NCI-H526 treated with DMSO at 0.1 percent for 48 hours (cell line): ENCODE measurements at regions not wholly inside any gene's neighbourhood (a gene's known extent, or its start where the extent isn't known, plus 50 kb on each side); places are given as distances from the start of the nearest gene placed in this dataset.

Experiments used
- DNase-seq: peaks from one replicate; lab custom pipeline; 2025; lab: John Stamatoyannopoulos, UW

DNA sequence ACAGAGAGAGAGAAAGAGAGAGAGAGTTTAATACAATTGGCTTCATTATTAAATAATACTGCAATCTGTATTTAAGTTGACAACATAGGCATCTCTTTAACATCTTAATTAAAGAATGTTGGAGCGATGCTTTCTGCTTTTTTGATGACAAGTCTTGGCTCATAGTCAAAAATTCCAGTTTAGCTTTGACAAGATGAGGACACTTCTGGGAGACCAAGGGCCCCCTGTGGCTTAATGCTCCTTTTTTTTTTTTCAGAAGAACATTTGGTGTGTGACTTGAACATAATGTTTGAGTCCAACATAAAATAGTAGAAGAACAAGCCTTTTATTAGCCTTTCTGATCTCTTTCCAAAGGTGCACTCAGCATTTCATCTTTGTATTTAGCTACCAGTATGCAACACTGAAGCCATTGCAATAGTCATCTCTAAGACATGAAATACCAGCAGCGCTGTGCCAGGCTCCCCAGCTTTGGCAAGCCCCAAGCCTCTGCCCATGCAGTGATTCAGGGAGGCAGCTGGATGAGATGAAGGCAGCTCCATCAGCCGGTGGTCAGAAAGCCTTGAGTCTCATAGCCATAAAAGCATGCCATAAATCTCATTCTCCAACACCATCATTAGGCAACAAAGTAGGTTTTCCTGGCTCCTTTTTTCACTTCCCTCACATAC is 349.4 kb upstream of the SEMA6D start:
- DNase-seq = no peak

DNA sequence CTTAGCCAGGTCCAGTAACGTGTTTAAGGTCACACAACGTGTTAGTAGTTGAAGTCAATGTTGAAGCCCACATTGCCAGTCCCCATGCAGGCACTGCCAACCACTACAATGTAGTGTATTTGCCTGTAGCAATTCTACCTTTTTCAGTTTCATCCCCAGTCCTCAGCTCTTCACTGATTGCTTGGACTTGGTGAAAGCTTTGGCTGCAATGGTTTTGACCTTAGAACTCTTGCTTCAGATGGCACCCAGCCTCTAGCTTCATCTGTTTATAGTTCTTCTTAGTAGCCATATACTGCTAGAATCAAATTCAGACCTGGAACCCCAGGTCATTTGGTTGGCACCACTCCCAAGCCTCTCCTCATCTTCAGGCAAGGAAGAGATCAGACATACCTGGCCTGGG is 345.4 kb upstream of the SEMA6D start:
- DNase-seq = no peak

DNA sequence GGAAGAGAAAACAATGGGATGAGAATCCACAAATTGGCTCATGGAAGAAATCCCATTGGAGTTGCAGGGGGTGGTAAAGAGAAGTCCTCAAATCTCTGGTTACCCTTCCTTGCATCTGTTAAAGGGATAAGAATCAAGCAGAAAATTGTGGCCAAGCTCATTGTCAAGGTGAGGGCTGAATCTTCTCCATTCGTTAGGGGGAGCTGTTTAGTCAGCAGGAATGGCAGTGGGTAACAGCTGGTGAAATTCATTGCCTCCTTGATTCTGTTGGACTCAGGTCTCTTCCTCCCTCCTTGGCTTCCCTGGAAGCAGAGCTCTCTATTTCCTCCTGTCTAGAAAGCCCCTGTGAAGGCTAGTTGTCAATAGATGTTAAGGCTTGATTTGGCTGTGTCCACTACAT is 343.1 kb upstream of the SEMA6D start:
- DNase-seq = no peak

DNA sequence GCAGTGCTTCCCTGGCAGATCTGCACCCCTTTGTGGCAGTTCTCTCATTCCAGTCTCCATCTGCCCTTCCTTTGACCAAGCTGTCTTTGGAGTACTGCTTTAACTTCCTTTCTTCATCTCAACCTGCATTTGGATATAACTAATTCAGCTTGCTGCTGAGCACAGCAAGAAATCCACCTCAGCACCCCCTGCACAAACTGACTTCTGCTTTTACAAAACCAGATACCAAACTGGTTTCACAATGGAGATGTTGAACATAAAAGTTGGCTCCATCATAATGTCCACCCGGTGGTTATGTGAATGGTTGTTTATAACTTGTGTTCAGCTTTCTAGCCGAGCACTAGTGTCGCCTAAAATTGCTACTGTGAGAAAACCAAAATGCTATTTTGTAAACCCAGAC is 341.1 kb upstream of the SEMA6D start:
- no peak for DNase-seq

DNA sequence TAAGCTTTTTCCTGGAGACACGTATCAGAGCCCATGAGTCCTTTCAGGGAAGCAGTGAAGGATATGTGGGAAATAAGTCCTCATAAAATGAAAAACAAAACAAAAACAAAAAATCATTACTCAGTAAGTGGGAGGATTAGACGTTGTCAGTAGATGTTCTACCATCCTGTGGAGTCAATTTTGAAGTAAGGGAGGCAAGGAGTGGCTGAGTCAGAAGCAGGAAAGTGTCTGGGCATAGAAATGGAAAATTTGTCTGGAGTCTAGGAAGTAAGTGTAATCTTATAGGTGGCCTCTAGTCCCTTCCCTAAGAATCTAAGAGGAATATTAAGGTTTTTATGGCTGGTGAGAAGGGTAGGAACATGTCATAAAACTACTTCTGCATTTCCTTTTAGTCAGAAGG is 339.8 kb upstream of the SEMA6D start:
- no peak for DNase-seq

DNA sequence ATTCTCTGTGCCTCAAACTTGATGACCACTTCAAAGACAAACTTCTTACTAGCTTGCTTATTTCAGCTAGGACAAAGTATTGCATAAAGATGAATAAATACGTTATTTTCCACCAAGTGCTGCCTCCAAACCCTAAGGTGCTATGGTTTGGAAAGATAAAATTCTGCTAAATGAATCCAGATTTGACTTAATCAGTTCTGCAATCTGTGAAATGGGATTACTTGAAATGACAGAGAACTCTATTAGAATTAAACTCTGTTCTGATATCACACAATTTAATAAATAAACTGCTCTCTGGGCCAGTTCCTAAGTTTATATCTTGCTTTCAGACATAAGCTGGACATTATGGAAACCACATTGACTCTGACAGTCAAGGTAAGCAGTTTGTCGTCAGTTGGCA is 338.8 kb upstream of the SEMA6D start:
- DNase-seq = no peak

DNA sequence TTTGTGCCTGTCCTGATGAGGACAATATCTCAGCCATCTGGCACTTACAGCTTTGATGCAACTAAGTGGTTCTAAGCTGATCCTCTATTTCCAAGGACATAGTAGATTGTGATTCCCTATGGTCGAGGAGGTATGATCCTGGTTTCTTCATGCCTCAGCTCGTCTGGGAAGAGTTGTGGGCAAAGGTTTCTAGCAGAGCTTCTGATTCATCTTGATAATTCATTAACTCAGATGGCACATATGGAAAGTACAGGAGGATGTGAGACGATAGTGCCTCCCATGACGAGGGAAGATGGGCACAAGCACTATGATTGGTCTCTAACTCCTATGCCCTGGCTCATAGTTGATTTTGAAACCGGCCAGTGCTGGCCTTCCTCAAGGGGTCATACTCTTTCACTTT is 334.2 kb upstream of the SEMA6D start:
- no peak for DNase-seq

DNA sequence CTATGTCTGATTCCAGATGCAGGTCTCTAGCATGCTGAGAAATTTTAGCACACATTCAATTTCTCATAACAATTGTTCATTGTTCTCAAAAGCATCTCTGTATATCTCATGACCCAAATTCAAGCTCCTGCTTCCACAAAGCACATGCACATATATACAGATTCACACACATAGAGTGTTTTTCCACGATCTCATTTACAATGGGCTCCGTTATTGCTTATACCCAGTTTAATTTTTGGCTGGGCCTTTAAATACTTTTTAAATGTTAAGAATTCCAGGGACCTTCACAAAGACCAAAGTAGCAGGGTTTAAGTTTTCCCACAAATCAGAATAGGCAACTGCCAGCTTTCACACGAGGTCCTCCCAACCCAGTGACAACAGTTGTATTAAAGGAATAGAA is 333.5 kb upstream of the SEMA6D start:
- DNase-seq = no peak

DNA sequence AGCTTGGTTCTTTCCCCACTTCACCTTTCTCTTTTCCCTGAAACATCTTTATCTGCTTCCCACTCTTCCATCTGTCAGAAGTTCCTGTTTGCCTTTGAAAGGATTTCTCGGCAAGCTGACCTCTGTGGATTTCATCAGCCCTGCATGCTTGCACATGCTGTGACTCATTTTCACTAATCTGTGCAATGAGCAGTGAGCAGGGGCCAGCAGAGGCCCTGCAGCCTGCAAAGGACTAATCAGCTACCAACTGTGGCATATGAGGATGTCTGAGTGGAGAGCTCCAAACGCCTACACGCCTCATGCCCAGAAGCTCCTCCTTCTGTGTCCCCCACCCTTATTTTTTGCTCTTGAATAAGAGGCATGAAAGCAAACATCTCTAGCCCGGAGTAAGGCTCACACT is 333.0 kb upstream of the SEMA6D start:
- DNase-seq = no peak

DNA sequence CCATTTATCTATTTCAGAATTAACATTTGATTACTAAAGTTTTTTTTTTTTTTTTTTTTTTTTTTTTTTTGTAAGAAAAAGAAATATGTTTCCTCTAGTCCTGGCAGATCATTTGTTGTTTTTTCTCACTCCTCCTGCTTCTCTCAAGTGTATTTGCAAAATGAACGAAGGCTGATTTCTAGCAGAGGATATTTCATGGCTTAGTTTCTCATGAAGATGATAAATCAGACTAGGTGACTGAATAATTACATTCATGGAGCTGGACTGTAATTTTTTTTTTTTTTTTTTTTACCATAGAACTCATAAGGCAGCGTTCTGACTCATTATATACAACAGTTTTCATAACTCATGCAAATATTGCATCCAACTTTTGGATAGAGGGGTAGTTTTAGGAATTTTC is 332.5 kb upstream of the SEMA6D start:
- DNase-seq = no peak

DNA sequence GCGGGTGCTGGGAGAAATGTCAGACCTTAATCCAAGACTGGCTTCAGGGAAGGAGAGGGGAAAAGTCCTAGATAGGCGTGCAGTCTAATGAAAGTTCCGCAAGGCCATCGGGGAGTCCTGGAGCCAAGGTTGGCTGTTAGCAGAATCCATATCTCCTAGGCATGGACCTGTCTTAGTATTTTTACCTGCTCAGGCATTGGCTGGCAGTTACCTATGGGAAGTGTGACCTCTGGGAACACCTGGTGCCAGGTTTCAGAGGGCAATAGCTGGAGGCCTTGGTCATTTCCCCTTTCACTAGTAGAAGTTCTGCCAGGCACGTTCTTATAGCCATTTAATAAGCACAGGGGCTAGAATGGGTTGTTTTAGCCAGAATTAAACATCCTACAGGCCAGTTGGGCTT is 330.8 kb upstream of the SEMA6D start:
- no peak for DNase-seq

DNA sequence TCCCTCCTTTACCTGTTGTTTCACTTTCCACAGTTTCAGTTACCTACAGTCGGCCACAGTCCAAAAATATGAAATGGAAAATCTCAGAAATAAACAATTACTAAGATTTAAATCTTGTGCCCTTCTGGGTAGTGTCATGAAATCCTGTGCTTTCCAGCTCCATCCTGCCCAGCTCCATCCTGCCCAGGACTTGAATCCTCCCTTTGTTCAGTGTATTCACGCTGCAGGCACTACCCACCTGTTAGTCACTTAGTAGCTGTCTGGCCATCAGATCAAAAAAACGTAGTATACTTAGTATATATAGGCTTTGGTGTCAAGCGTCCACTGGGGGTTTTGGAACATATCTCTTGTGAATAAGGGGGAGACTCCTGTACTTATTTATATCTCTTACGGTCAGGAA is 329.0 kb upstream of the SEMA6D start:
- no peak for DNase-seq

DNA sequence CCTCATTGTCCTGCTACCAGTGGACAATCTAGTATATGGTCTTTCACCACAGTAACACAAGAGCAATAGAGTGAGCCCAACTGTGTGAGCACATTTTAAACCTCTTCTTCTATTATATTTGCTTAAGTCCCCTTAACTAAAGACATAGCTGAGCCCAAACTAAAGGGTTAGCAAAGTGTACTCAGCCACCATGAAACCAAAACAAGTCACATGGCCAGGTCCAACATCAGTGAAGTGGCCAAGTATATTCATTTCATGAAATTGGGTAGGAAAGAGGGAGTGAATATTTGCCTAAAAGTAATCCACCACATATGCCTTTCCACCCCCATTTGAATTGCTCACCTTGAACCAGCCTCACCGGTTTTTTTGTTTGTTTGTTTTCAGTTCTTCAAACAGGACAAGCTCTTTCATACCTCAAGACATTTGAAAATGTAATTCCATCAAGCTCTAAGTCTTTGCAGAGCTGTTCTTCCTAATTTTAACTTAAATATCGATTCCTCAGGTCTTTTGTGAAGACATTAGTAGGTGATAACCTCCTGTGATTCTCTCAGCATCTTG is 327.0 kb upstream of the SEMA6D start:
- DNase-seq = no peak

DNA sequence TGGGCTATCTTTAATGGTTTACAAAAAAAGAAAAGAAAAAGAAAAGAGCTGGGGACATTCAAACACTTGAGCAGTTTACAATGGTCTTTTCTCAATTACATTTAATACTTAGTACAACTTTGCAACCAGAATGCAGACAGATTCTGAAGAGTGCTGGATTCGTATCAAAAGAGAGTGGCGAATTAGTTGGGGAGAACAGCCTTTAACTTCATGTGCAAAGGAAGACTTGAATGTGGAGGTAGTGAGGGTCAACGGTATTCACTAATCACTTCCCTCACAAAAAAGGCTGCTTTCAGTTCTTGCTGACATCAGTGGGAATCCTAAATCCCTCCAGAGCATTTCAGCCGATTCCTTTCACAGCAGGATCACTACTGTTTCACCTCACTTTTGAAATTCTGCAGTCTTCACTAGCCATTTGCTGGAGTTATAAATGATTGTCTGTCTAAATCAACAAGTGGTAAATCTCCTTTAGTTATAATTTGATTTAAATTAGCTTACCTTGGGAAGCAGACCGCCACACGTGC is 323.0 kb upstream of the SEMA6D start:
- no peak for DNase-seq

DNA sequence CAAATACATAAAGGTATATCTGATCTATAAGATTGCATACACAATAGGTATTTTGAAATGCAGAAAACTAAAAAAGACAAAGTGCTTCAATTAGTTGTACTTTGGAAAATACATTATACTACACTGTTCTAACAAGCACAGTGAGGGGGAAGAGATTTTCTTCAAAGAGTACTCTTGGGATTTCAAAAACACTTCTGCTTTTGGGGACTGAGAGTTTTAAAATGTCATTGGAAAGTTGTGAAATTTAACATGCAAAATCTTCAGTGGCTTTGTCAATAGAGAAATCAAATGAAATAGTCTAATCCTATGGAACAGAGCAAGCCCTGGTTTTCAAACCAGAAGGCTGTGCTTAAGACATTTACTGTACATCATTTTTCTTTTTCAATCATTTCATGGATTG is 322.2 kb upstream of the SEMA6D start:
- no peak for DNase-seq

DNA sequence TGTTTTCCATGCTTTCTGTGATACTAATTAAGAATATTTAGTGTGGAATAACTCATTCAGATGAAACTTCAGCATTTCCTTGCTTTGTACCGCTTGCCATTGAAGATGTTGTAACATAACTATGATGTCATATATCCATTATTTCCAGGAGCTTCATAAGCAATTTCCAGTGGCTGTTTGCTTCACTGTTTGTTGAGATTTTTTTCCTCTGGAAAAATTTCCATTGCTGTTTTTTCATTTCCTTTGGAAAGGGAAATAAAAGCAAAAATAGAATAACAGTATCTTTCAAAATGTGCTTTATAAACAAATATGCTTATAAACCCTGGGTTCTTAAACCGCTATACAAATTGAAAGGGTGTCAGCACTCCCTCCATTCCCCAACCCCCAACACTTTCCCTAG is 319.6 kb upstream of the SEMA6D start:
- no peak for DNase-seq

DNA sequence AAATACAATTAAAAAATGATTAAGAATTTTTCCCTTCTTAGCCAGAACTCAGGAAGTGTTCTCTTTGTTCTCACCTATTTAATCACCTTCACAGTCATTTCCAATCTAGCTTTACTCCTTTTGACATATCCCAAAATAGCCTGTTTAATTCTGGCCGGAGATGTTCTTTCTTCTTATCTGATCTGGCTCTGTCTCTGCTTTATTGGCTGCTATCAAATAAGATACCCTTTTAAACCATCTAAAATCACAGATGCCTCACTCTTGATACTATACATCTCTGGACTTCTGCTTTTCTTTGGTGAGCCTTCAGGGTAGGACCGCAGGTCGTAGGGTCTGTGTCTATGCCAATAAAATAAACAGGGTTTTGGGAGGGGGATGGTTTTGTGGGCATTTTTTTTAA is 319.2 kb upstream of the SEMA6D start:
- DNase-seq = no peak

DNA sequence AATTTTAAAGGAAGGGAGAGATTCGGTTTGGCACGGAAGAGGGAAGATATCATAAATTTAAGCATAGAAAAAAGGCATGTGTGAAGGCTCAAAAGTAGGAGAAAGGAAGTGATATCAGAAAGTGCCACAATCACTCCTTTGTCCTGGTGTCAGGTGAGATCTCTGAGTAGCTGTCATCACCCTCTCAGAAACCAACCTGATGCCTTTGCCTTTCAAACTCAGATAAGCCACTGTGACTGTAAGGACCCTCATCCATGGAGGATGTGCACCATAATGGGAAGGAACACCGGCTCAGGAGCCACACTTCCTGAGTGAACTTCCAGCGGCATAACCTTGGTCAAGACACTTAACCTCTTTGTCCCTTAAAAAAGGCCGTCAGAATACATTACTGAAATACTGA is 318.7 kb upstream of the SEMA6D start:
- no peak for DNase-seq

DNA sequence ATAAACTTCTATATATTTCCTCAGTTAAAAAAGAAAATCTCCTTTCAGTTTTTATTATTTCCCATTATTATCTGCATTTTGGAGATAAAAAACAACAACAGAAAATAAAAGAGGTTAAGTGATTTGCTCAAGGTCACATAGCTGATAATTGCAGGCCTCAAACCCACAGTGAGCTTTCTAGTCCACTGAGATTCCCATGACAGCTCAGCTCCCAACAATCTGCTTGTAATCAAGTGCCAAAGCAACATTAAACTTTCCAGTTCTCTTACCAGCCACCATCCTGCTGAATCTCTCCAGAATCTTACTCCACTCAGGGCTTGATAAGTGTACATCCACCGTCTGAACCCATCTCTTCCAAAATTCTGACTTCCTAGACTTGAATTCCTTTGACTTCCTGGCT is 318.2 kb upstream of the SEMA6D start:
- DNase-seq = no peak

DNA sequence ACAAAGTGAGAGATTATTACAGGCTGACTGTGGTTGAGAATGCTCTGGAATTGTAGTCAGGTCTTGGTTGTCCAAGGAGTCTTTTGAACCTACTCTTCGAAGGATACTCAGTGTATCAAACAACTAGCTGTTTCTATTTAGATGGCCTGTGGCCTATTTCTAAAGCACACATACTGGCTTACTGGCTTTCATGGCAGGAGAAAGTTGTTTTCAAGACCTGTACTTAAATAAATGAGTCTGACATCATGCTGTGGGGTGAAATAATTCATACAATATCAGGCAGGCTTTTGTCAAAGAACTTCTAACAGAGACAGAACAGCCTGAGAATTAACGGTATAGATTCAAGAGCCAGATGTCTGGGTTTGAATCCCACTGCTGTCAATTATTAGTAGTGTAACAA is 316.7 kb upstream of the SEMA6D start:
- no peak for DNase-seq

DNA sequence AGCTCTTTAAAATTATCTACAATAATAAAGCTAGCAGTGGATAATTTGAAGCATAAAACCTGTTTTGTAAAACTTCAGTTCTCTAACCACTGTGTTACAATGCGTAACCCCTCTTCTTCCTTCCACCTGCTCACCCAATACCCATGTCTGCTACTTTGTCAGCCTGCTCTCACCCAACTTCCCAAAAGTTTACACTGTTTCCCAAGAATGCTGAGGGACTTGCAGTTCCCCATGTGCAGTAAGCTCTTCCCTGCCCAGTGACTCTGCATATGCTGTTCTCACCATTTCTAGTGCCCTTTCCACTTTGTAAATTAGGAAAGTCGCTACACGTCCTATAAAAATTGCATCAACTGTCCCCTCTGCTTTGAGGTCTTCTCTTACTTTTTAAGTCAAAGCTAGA is 315.9 kb upstream of the SEMA6D start:
- DNase-seq = no peak

DNA sequence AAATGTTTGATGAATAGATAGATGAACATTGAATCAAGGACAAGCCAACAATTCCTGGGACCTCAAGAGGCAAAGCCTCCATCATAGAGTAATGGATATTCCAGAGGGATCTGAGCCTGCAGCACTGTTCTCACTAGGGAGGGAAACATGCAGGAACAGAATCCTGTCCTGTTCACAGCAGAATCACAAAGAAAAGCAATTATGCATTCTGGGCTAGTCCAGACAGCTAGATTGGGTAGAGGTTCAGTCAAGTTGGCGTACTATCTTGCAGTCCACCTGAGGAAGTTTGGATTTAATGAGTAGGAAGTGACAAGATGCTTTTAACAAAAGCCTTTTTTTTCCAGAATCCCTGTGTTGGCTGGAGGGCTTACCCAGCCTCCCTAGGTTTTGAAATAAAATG is 314.5 kb upstream of the SEMA6D start:
- DNase-seq = no peak

DNA sequence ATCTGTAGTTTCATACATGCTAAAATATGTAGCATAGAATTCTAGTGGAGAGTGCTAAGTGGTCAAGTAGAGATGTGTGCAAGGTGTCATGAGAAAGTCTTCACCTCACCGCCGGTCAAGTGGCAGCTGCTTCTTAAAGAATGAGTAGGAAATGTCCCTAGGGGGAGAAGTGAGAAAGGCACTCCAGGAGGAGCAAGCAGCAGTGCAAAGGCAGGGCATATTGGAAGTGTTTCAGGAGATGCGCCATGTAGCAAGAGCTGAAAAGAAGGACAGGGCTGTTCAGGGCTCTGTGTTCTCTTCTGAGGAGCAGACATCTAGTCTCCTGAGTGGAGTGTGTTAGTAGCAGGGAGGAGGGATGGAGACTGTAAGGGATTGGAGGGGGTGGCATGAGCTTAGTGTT is 312.4 kb upstream of the SEMA6D start:
- DNase-seq = no peak
